ENCODE measurements at regions not wholly inside any gene's neighbourhood (a gene's known extent, or its start where the extent isn't known, plus 50 kb on each side); places are given as distances from the start of the nearest gene placed in this dataset.

GRCh38 chr4:157810137-157810774 is 362.6 kb downstream of the GASK1B start:
- H4K20me1 ChIP-seq (ENCODE audit: control insufficient read depth, insufficient read depth, low read depth, low read length) = no peaks in the 10 kb centered on the region
- no peaks in the 10 kb centered on the region for H3K4me1 ChIP-seq (ENCODE audit: control insufficient read depth, low read length)
- H3K79me2 ChIP-seq (ENCODE audit: control insufficient read depth, low read length) = no peaks in the 10 kb centered on the region
- TF ChIP-seq CTCF (IDR thresholded peaks at IDR 0.05; ENCODE audit: low read depth, low read length, poor library complexity, severe bottlenecking) (no peak), EZH2phosphoT487 (IDR thresholded peaks at IDR 0.05; ENCODE audit: borderline replicate concordance, low read length) (no peak)
- H3K4me2 ChIP-seq (ENCODE audit: low read length) = no peak overlapping the region
- no peak overlapping the region for H3K4me3 ChIP-seq (ENCODE audit: low read length)
- H3K27ac ChIP-seq (ENCODE audit: low read depth, low read length) = no peak overlapping the region
- H3K27me3 ChIP-seq (ENCODE audit: control insufficient read depth, low read length) = no peaks in the 10 kb centered on the region
- no peaks in the 10 kb centered on the region for H3F3A ChIP-seq (ENCODE audit: control insufficient read depth, insufficient read depth)
- H3K9me2 ChIP-seq (replicated peaks; ENCODE audit: control insufficient read depth, low read length) = no peaks in the 10 kb centered on the region
- no peaks in the 10 kb centered on the region for H3K9me3 ChIP-seq (ENCODE audit: control insufficient read depth, insufficient read depth, low read length)
- H3K36me3 ChIP-seq (ENCODE audit: control insufficient read depth, low read length) = no peaks in the 10 kb centered on the region

GRCh38 chr4:157808796-157809383 is 363.9 kb downstream of the GASK1B start:
- TF ChIP-seq CTCF (IDR thresholded peaks at IDR 0.05; ENCODE audit: low read depth, low read length, poor library complexity, severe bottlenecking) = no peak
- no peak for TF ChIP-seq EZH2phosphoT487 (IDR thresholded peaks at IDR 0.05; ENCODE audit: borderline replicate concordance, low read length)
- no peak overlapping the region for H3K4me2 ChIP-seq (ENCODE audit: low read length)
- H3K36me3 ChIP-seq (ENCODE audit: control insufficient read depth, low read length) = no peaks in the 10 kb centered on the region
- no peak overlapping the region for H3K27ac ChIP-seq (ENCODE audit: low read depth, low read length)
- H3K4me1 ChIP-seq (ENCODE audit: control insufficient read depth, low read length) = no peaks in the 10 kb centered on the region
- H3K4me3 ChIP-seq (ENCODE audit: low read length) = no peak overlapping the region
- H3K9me2 ChIP-seq (replicated peaks; ENCODE audit: control insufficient read depth, low read length) = no peaks in the 10 kb centered on the region
- H3F3A ChIP-seq (ENCODE audit: control insufficient read depth, insufficient read depth) = no peaks in the 10 kb centered on the region
- no peaks in the 10 kb centered on the region for H3K9me3 ChIP-seq (ENCODE audit: control insufficient read depth, insufficient read depth, low read length)
- H3K79me2 ChIP-seq (ENCODE audit: control insufficient read depth, low read length) = no peaks in the 10 kb centered on the region
- no peaks in the 10 kb centered on the region for H3K27me3 ChIP-seq (ENCODE audit: control insufficient read depth, low read length)
- H4K20me1 ChIP-seq (ENCODE audit: control insufficient read depth, insufficient read depth, low read depth, low read length) = no peaks in the 10 kb centered on the region

- no peak overlapping the region for H3K4me2 ChIP-seq (ENCODE audit: low read length)
- TF ChIP-seq CTCF (IDR thresholded peaks at IDR 0.05; ENCODE audit: low read depth, low read length, poor library complexity, severe bottlenecking) = no peak
- TF ChIP-seq EZH2phosphoT487 (IDR thresholded peaks at IDR 0.05; ENCODE audit: borderline replicate concordance, low read length) = no peak
- no peaks in the 10 kb centered on the region for H3K36me3 ChIP-seq (ENCODE audit: control insufficient read depth, low read length)
- no peak overlapping the region for H3K27ac ChIP-seq (ENCODE audit: low read depth, low read length)
- H3K9me3 ChIP-seq (ENCODE audit: control insufficient read depth, insufficient read depth, low read length) = no peaks in the 10 kb centered on the region
- no peaks in the 10 kb centered on the region for H3F3A ChIP-seq (ENCODE audit: control insufficient read depth, insufficient read depth)
- no peaks in the 10 kb centered on the region for H3K79me2 ChIP-seq (ENCODE audit: control insufficient read depth, low read length)
- H4K20me1 ChIP-seq (ENCODE audit: control insufficient read depth, insufficient read depth, low read depth, low read length) = no peaks in the 10 kb centered on the region
- H3K4me1 ChIP-seq (ENCODE audit: control insufficient read depth, low read length) = no peaks in the 10 kb centered on the region
- H3K27me3 ChIP-seq (ENCODE audit: control insufficient read depth, low read length) = no peaks in the 10 kb centered on the region
- no peaks in the 10 kb centered on the region for H3K9me2 ChIP-seq (replicated peaks; ENCODE audit: control insufficient read depth, low read length)
- H3K4me3 ChIP-seq (ENCODE audit: low read length) = no peak overlapping the region
Measured at GRCh38 chr4:157806184-157806583, 366.6 kb downstream of the GASK1B start.

Measured in DOHH2 (cell line).